GM18907 (cell line): ENCODE measurements at regions not wholly inside any gene's neighbourhood (a gene's known extent, or its start where the extent isn't known, plus 50 kb on each side); places are given as distances from the start of the nearest gene placed in this dataset.
A peak's percentile ranks its signal among the peaks of the same experiment; 100 is the strongest.
"Not testable (repeated sequence)": the region's sequence is repeated elsewhere in the genome, so short reads cannot be mapped to it uniquely, and the experiment has no call there.

Experiments used
- ATAC-seq: cut with Tn5 transposase; IDR thresholded peaks from one replicate; pipeline ENCODE4 v1.9.1; 2021; ENCODE audit warnings: mild to moderate bottlenecking, moderate library complexity; ENCODE audit not compliant: unreplicated experiment

GRCh38 chr5:174997688-174998087 is 273.3 kb downstream of the MSX2 start:
- ATAC-seq: no peak

- ATAC-seq: no peak
Observed at GRCh38 chr5:174996941-174997340, 272.6 kb downstream of the MSX2 start.

- ATAC-seq: no peak
Observed at GRCh38 chr5:174995827-174996226, 271.4 kb downstream of the MSX2 start.

- ATAC-seq: no peak
Observed at GRCh38 chr5:174991847-174992246, 267.5 kb downstream of the MSX2 start.

GRCh38 chr5:174990909-174991308 is 266.5 kb downstream of the MSX2 start:
- ATAC-seq: no peak

- no peak for ATAC-seq
Observed at GRCh38 chr5:174987443-174988012, 263.1 kb downstream of the MSX2 start.

GRCh38 chr5:174984863-174985262 is 260.5 kb downstream of the MSX2 start:
- ATAC-seq: no peak

GRCh38 chr5:174982485-174982884 is 258.1 kb downstream of the MSX2 start:
- ATAC-seq: no peak

GRCh38 chr5:174981416-174981815 is 257.0 kb downstream of the MSX2 start:
- no peak for ATAC-seq

GRCh38 chr5:174980952-174981351 is 256.6 kb downstream of the MSX2 start:
- ATAC-seq: no peak

GRCh38 chr5:174972291-174972690 is 247.9 kb downstream of the MSX2 start:
- ATAC-seq: no peak

GRCh38 chr5:174971210-174971609 is 246.8 kb downstream of the MSX2 start:
- no peak for ATAC-seq

GRCh38 chr5:174970502-174970901 is 246.1 kb downstream of the MSX2 start:
- no peak for ATAC-seq

- ATAC-seq: no peak
Observed at GRCh38 chr5:174953871-174954270, 229.5 kb downstream of the MSX2 start.

- ATAC-seq: peak; percentile 80
Observed at GRCh38 chr5:174951151-174951780, 226.9 kb downstream of the MSX2 start.

GRCh38 chr5:174947548-174947947 is 223.2 kb downstream of the MSX2 start:
- no peak for ATAC-seq

- ATAC-seq: no peak
Observed at GRCh38 chr5:174945853-174946252, 221.5 kb downstream of the MSX2 start.

- no peak for ATAC-seq
Observed at GRCh38 chr5:174943785-174944184, 219.4 kb downstream of the MSX2 start.

GRCh38 chr5:174943002-174943401 is 218.6 kb downstream of the MSX2 start:
- not testable (repeated sequence) for ATAC-seq

GRCh38 chr5:174937201-174938123 is 213.1 kb downstream of the MSX2 start:
- ATAC-seq: no peak

GRCh38 chr5:174935854-174936474 is 211.6 kb downstream of the MSX2 start:
- no peak for ATAC-seq
